ENCODE measurements at regions not wholly inside any gene's neighbourhood (a gene's known extent, or its start where the extent isn't known, plus 50 kb on each side); places are given as distances from the start of the nearest gene placed in this dataset.

DNA sequence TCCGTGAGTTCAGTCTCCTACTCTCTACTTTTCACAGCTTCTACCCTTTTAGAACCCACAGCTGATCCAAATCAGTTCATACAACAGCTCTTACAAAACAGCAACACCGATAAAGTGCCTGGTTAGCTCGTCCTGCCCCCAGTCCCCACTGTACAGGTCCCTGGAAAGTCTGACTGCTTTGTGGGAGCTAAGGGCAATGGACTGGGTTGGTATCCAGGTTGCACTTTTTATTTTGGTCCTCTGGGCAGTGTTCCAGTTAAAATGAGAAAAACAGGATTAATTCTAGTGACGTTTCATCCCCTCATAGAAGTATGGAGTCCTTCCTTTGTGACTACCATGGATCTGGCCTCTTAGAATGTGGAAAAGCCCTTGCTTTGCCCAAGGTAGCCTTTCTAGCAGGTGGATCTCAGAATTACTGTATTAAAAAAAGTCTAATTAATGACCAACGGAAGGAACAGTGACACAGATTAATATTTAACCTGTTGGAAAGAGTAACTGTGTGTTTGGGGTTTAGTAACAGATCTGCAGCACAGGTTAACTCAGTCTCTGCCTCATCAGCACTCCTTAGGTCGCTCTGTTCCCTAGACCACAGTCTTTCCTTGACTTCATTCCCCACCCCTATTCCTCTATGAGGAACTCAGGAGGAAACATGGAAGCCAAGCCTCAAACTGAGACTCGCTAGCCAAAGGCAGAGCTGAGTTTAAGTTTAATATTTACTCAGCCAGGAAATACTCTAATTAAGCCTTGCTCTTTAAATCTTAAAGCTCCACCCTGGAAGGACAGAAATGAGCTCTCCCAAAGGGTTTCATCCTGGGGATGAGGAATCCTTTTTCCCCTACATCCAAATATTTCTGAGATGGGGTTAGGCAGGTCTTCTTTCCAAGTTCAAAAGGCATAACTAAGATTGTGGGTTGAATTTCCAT, 52.8 kb upstream of the ITGA6 start:
- Histone ChIP-seq H3K4me3 (ENCODE audit: insufficient read length, low read depth) (no peak overlapping the region), H3K4me1 (ENCODE audit: insufficient read depth, insufficient read length) (peaks cover 3% of the 10 kb centered on the region), H3K9ac (ENCODE audit: insufficient read length, low read depth) (no peak overlapping the region), H3K36me3 (ENCODE audit: insufficient read depth, insufficient read length, low read length) (no peaks in the 10 kb centered on the region), H3K27me3 (ENCODE audit: insufficient read depth, insufficient read length) (no peaks in the 10 kb centered on the region), H3K9me3 (ENCODE audit: insufficient read depth, low read length) (peaks cover 26% of the 10 kb centered on the region)
- TF ChIP-seq YY1 (IDR thresholded peaks at IDR 0.05; ENCODE audit: insufficient read depth, insufficient read length), result no peak
- TF ChIP-seq SUZ12 (IDR thresholded peaks at IDR 0.05; ENCODE audit: extremely low read depth, insufficient read depth, insufficient read length), result no peak
- no peak for TF ChIP-seq ZNF274 (IDR thresholded peaks at IDR 0.05; ENCODE audit: low read depth, low read length)
- DNase-seq (ENCODE audit: low read depth, low spot score), result no peak

DNA sequence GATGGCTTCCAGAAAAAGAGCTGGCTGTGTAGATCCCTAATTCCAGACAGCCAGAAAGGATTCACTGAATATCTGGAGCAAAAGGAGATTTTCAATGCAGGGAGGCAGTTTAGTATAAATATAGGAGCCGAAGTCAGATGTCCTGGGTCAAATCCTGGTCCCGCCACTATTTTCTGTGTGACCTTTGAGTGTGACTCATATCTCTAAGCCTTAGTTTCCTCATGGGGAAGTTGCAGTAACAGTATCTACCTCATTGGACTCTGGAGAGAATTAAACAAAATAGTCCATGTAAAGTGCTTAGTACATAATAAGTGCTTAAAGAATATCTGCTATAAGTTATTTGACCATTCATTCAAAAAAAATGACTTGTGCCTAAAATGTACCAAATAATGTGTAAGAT, 52.1 kb upstream of the ITGA6 start:
- no peak overlapping the region for H3K9ac ChIP-seq (ENCODE audit: insufficient read length, low read depth)
- H3K4me1 ChIP-seq (ENCODE audit: insufficient read depth, insufficient read length), result peaks cover 3% of the 10 kb centered on the region
- no peak for DNase-seq (ENCODE audit: low read depth, low spot score)
- H3K4me3 ChIP-seq (ENCODE audit: insufficient read length, low read depth), result no peak overlapping the region
- TF ChIP-seq YY1 (IDR thresholded peaks at IDR 0.05; ENCODE audit: insufficient read depth, insufficient read length), result no peak
- TF ChIP-seq SUZ12 (IDR thresholded peaks at IDR 0.05; ENCODE audit: extremely low read depth, insufficient read depth, insufficient read length), result no peak
- no peak for TF ChIP-seq ZNF274 (IDR thresholded peaks at IDR 0.05; ENCODE audit: low read depth, low read length)
- H3K9me3 ChIP-seq (ENCODE audit: insufficient read depth, low read length), result peaks cover 21% of the 10 kb centered on the region
- no peaks in the 10 kb centered on the region for H3K27me3 ChIP-seq (ENCODE audit: insufficient read depth, insufficient read length)
- no peaks in the 10 kb centered on the region for H3K36me3 ChIP-seq (ENCODE audit: insufficient read depth, insufficient read length, low read length)

DNA sequence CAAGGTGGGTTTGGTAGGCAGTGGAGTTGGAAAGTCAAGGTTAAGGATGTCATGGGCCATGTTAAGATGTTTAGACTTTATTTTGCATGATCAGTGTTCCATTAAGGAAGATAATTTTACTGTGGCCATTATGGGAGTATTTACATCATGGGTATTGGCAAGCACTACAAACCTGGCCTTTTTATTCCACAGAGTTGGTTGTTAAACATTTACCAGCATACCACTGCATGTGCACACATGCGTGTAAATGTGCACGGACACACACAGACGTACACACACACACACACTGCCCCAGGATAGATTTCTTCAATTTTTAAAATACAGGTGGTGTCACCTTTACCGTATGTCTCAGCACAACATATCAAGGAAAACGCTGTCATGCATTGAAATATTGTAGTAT, 51.4 kb upstream of the ITGA6 start:
- no peak for DNase-seq (ENCODE audit: low read depth, low spot score)
- Histone ChIP-seq H3K4me3 (ENCODE audit: insufficient read length, low read depth) (no peak overlapping the region), H3K27me3 (ENCODE audit: insufficient read depth, insufficient read length) (no peaks in the 10 kb centered on the region), H3K4me1 (ENCODE audit: insufficient read depth, insufficient read length) (peaks cover 3% of the 10 kb centered on the region), H3K9ac (ENCODE audit: insufficient read length, low read depth) (no peak overlapping the region), H3K36me3 (ENCODE audit: insufficient read depth, insufficient read length, low read length) (no peaks in the 10 kb centered on the region), H3K9me3 (ENCODE audit: insufficient read depth, low read length) (peaks cover 14% of the 10 kb centered on the region)
- no peak for TF ChIP-seq ZNF274 (IDR thresholded peaks at IDR 0.05; ENCODE audit: low read depth, low read length)
- no peak for TF ChIP-seq YY1 (IDR thresholded peaks at IDR 0.05; ENCODE audit: insufficient read depth, insufficient read length)
- no peak for TF ChIP-seq SUZ12 (IDR thresholded peaks at IDR 0.05; ENCODE audit: extremely low read depth, insufficient read depth, insufficient read length)

DNA sequence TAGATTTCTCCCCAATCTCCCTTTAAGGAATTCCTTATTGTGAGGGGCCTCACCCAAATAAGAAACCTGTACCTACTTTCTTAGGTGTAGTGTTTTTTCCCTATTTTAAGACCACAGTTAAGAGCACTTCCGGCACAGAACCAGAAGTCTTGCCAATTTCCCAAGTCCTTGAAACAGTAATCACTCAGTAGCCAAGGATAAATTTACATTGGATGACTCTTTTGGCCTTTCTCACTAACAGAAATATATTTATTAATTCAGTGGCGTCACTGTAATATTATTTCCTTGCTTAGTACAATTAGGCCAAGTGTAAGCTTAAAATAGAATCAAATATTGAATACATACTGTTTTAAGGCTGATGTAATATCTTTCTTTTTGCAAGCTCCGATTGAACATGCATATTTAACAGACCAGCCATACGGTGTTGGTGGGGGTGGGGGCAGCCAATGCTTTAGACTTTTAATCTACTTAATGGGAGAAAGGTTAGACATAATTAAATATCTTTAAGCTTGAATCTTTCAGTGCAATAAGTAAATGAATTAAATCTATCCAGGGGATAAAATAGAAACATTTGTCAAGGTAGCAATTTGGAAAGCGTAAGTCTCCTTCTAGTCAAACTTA, 50.8 kb upstream of the ITGA6 start:
- Histone ChIP-seq H3K9ac (ENCODE audit: insufficient read length, low read depth) (no peak overlapping the region), H3K4me3 (ENCODE audit: insufficient read length, low read depth) (no peak overlapping the region), H3K4me1 (ENCODE audit: insufficient read depth, insufficient read length) (peaks cover 8% of the 10 kb centered on the region), H3K9me3 (ENCODE audit: insufficient read depth, low read length) (peaks cover 14% of the 10 kb centered on the region), H3K36me3 (ENCODE audit: insufficient read depth, insufficient read length, low read length) (no peaks in the 10 kb centered on the region), H3K27me3 (ENCODE audit: insufficient read depth, insufficient read length) (no peaks in the 10 kb centered on the region)
- no peak for DNase-seq (ENCODE audit: low read depth, low spot score)
- TF ChIP-seq SUZ12 (IDR thresholded peaks at IDR 0.05; ENCODE audit: extremely low read depth, insufficient read depth, insufficient read length), result no peak
- TF ChIP-seq ZNF274 (IDR thresholded peaks at IDR 0.05; ENCODE audit: low read depth, low read length), result no peak
- no peak for TF ChIP-seq YY1 (IDR thresholded peaks at IDR 0.05; ENCODE audit: insufficient read depth, insufficient read length)

DNA sequence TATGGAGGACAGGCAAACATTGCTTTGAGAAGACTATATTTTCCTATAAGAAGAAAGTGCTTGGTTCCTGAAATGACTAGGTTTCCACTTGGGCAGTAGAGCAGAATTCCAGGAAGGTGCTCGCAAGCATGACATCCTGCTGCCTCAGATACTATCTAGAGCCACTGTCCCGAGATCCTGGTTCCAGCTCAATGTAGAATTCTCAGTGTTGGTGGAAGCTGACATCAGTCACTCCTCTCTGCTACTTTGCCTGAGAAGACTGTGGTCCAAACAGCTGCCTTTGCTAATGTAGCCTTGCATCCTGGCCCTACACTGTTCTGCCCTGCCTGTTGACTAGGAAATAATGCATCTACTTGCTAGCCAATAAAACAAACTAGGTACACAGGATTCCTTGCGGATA, 50.0 kb upstream of the ITGA6 start:
- Histone ChIP-seq H3K9me3 (ENCODE audit: insufficient read depth, low read length) (peaks cover 14% of the 10 kb centered on the region), H3K4me3 (ENCODE audit: insufficient read length, low read depth) (no peak overlapping the region), H3K27me3 (ENCODE audit: insufficient read depth, insufficient read length) (no peaks in the 10 kb centered on the region), H3K9ac (ENCODE audit: insufficient read length, low read depth) (no peak overlapping the region), H3K36me3 (ENCODE audit: insufficient read depth, insufficient read length, low read length) (no peaks in the 10 kb centered on the region), H3K4me1 (ENCODE audit: insufficient read depth, insufficient read length) (peaks cover 9% of the 10 kb centered on the region)
- DNase-seq (ENCODE audit: low read depth, low spot score), result no peak
- TF ChIP-seq ZNF274 (IDR thresholded peaks at IDR 0.05; ENCODE audit: low read depth, low read length), result no peak
- TF ChIP-seq YY1 (IDR thresholded peaks at IDR 0.05; ENCODE audit: insufficient read depth, insufficient read length), result no peak
- TF ChIP-seq SUZ12 (IDR thresholded peaks at IDR 0.05; ENCODE audit: extremely low read depth, insufficient read depth, insufficient read length), result no peak

All from NT2/D1 (cell line).